NOMO-1 treated with dmso at 0.1 percent for 144 hours (cell line): ENCODE measurements at regions not wholly inside any gene's neighbourhood (a gene's known extent, or its start where the extent isn't known, plus 50 kb on each side); places are given as distances from the start of the nearest gene placed in this dataset.
A peak's percentile ranks its signal among the peaks of the same experiment; 100 is the strongest.

ENCODE experiments used
- DNase-seq: peaks from one replicate; lab custom pipeline; 2025; ENCODE audit not compliant: unreplicated experiment; lab: John Stamatoyannopoulos, UW

GRCh38 chr6:118761645-118762044 is 110.3 kb upstream of the CEP85L start:
- no peak for DNase-seq

DNA sequence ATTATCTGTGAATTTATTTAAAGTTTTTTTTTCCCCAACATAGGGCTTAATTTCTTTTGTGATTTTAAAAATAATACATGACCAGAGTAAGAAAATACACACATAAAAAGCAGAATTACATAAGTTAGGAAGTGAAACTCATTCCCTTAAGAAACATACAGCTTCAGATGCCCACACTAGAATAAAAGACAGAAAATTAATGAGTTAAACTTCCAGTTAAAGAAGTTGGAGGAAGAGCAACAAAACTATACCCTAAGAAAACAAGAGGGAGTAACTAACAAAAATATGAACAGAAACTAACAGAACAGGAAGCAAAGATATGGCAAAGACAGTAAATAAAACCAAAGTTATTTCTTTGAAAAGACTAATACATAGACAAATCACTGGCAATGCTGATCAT is 107.6 kb upstream of the CEP85L start:
- peak; percentile 56 for DNase-seq

DNA sequence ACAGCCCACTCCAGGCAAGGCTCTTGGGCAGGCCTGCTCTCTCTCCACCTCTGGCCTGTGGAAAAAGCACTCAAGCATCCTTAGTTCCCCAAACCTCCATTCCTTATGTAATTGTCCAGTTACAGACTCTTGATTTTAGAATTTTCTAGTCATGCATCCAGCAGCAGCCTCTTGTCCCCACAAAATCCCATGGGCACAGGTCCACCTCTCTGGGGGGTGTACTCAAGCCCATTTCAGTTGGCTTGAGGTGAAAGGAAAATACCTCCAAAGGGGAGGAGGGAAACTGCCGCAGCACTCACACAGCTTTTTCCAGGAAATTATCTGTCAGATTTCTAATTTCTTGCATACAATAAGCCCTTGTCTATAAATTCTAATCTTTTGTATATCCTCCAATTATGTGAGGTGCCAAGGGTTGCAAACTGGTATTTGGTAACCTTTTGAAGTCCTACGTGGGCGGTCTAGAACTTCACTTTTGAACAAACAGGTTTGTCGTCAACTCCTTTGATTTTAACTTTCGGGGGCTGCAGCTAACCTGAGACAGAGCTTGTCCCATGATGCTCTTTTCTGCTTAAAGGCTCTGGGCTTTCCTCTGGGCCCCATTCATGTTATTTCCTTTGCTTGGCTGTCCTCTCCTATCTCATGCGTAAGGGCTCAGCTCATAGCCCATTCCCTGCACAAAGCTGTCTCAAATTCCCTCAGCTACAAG is 104.7 kb upstream of the CEP85L start:
- DNase-seq, result no peak

- no peak for DNase-seq
These were observed 101.4 kb upstream of the CEP85L start for GRCh38 chr6:118752803-118753202.

DNA sequence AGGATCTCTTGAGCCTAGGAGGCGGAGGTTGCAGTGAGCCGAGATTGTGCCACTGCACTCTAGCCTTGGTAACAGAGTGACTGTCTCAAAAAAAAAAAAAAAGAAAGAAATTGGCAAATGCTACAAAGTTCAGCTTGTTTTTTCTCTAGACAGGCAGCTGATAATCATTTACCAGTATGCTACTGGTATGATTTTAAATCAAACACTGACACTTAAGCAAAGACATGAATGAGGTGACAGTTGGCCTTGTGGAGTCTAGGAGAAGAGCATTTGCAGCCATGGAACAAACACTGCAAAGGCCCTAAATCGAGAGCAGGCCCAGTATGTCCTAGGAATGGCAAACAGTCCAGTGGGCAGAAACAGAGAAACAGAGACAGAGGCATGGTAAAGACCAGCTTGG is 99.7 kb upstream of the CEP85L start:
- no peak for DNase-seq

DNA sequence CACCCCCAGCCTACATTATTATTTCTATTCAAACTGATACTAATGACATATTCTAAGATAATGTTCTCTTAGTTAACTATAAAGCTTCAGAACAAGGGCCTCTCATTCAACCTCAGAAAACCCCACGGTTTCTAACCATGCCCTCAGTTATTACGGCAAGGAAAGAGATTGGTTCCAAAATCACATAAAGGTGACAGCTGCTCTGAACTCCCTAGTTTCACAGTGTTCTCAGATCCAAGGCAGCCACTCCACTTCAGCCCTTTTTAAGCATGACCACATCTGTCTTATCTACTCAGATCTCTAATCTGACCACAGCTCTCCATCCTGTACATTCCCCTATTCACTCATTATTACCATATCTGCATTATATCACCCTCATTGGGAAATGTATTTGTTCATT is 98.8 kb upstream of the CEP85L start:
- no peak for DNase-seq

DNA sequence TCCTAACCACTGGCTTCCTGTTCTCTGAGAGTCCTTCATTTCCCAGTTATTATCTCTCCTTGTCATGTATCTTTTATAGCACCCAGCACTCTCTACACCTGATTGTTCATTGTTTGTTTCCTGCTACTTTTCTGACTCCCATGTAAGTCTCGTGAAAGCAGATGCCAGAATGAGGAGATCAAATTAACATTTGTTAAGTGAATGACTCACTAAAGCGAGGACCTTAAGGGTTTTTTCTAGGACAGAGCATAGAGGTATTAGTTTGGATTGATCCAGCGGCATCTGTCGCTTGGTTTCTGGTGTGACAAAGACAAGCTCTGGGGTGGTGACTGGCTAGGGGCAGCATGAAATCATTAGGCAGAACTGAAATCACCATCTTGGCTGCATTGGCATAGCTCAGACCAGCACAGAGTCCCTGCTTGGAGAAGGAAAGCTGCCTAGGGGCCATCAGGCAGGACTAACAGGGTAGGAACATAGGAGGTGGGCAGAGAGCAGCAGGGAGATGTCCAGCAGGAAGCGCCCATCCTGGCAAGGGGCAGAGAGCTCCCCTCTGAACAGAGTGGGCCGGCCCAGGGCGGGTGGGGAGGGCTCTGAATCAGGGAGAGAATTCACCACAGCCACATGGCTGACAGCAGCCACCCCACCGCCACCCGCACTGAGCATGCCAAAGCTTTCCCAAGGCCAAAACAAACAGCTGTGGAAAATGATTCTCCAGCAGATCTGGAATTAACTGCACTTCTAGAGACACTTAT is 97.1 kb upstream of the CEP85L start:
- DNase-seq, result no peak

DNA sequence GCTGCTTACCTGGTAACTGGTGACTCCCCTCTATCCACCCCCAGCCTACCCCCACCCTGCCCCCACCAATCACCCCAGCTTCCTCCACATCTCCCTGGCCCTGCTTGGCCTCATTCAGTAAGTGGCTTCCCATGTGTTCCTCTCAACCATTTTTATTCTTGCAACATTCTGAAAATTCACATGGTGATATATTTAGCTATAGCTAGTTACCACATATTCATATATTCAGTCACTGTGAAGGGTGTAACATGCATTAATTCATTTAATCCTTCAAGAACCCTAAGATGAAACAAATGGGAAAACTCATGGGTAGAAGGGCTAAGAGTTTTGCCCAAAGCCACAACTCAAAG is 95.4 kb upstream of the CEP85L start:
- peak; percentile 63 for DNase-seq

DNA sequence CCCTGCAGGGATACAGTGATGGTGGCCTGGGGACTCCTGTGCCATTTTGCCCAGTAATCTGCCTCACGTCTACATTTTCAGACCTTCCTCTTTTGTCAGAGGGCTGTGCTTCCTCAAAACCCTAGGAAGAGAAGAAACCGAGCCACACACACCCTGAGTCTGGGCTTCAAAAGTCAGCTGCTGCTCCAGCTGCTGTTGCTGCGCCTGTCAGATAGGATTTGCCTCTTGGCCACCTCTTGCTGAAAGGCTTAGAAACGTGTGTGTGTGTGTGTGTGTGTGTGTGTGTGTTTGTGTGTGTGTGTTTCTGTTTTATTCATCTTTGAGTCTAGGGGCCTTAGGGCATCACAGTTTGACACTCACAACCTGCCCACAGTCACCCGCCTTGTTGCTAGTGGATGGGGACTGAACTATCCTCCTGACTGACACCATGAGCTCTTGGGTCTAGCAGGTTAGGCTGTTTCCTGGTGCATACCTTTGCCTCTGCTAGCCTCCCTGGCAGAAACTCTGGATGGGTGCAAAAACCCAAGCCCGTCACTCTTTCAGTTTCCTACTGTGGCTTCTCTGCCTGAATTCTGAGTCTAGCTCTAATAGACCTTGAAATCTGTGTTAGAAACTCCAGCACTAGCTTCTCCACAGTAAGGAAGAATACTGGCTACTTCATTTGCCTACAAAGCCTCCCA is 94.9 kb upstream of the CEP85L start:
- peak; percentile 91 for DNase-seq

GRCh38 chr6:118745156-118745555 is 93.8 kb upstream of the CEP85L start:
- DNase-seq, result no peak

GRCh38 chr6:118744261-118744941 is 93.0 kb upstream of the CEP85L start:
- no peak for DNase-seq

GRCh38 chr6:118743746-118744145 is 92.4 kb upstream of the CEP85L start:
- no peak for DNase-seq

- DNase-seq, result no peak
These were observed 89.0 kb upstream of the CEP85L start for GRCh38 chr6:118740372-118740771.

GRCh38 chr6:118739696-118740353 is 88.4 kb upstream of the CEP85L start:
- DNase-seq, result no peak

DNA sequence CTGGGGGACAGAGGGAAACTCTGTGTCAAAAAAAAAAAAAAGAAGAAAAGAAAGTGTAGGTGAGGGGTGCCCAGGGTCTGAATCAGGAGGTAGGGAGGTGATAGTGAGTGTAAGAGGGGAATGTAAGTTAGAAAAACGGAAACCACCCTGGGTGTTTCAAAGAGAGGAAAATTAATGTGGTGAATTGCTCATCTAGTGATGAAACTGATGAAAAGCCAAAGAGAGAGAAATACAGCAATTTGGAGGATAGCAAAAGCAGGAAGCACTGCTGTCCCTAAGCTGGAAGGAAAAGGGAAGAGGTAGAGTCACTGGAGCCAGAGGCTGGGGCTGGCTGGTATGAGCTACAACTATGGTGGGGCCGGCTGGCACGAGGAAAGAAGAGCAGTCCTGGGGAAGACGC is 85.0 kb upstream of the CEP85L start:
- peak; percentile 26 for DNase-seq

GRCh38 chr6:118735320-118735719 is 83.9 kb upstream of the CEP85L start:
- DNase-seq, result no peak

DNA sequence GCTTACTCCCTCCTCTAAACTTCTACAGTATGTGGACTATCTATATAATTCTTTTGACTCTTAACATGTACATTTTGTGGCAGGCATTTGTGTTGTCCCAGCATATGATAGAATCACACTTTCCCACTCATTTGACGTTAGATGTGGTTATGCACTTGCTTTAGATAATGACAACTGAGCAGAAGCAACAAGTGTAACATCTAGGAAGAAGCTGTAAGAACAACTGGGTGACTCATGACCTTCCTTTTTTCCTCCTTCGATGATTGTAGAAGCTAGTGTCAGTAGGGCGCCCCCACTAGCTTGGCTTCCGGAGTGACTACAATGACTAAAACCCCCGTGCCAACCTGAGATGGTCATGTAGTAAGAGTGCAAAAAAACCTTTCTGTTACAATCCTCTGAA is 74.6 kb upstream of the CEP85L start:
- DNase-seq, result no peak

DNA sequence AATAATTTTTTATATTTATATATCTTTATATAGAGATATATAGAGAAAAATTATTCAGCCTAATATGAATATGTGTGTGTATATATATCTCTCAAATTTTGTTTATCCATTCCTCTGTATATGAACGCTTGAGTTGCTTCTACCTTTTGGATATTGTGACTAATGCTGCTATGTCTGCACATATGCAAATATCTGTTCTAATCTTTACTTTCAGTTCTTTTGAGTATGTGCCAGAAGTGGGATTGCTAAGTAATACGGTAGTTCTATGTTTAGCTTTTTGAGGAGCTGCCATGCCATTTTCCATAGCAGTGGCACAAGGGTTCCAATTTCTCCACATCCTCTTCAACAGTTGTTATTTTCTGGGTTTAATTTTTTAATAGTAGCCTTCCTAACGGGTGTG is 72.8 kb upstream of the CEP85L start:
- no peak for DNase-seq

GRCh38 chr6:118722829-118723813 is 71.7 kb upstream of the CEP85L start:
- no peak for DNase-seq

DNA sequence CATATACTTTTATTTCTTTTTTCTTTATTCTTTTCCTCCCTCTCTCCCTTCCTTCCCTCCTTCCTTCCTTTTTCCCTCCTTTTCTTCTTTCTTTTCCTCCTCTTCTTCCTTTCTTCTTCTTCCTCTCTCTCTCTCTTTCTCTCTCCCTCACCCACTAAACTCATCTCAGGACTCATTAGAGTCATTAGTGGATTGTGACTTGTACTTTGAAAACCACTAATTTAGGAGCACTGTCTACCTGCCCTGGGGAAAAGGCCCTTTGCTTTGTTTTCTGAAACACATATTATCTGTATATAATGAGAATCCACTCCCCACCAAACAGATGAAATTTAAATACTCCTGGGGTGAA is 68.7 kb upstream of the CEP85L start:
- DNase-seq, result no peak
